Upper lobe of left lung (tissue), 6 donors: ENCODE measurements at regions not wholly inside any gene's neighbourhood (a gene's known extent, or its start where the extent isn't known, plus 50 kb on each side); places are given as distances from the start of the nearest gene placed in this dataset.

ENCODE experiments used
- ATAC-seq, 2 donors: fragments of 200-7000 bp; cut with Tn5 transposase; one replicate each; pipeline ENCODE4 v1.9.1; 2022; ENCODE audit warnings: mild to moderate bottlenecking in 2 of 2, moderate library complexity in 2 of 2; ENCODE audit not compliant: low FRiP score in 2 of 2
- DNase-seq, 2 donors: peaks; one replicate each; pipeline ENCODE4 v3.0.0-alpha.2; 2019 to 2020
- H3K27ac ChIP-seq, 4 donors: fragments of 200-600 bp; sonication (generic); one replicate each; pipeline ENCODE4 v1.5.1; 2016 to 2019
- H3K27me3 ChIP-seq, 4 donors: fragments of 200-600 bp; sonication (generic); one replicate each; pipeline ENCODE4 v1.5.1; 2017 to 2019
- H3K36me3 ChIP-seq, 4 donors: fragments of 200-600 bp; sonication (generic); one replicate each; pipeline ENCODE4 v1.5.1; 2016 to 2019
- H3K4me1 ChIP-seq, 4 donors: fragments of 200-600 bp; sonication (generic); one replicate each; pipeline ENCODE4 v1.5.1; 2018 to 2019
- H3K4me3 ChIP-seq, 4 donors: fragments of 200-600 bp; sonication (generic); one replicate each; pipeline ENCODE4 v1.5.1; 2017 to 2019; ENCODE audit warnings: mild to moderate bottlenecking in 2 of 4, moderate library complexity in 1 of 4
- H3K9me3 ChIP-seq, 4 donors: fragments of 200-600 bp; sonication (generic); one replicate each; pipeline ENCODE4 v1.5.1; 2018 to 2019
- CTCF ChIP-seq, 6 experiments: fragments of 450-650 bp in 4 of 6; fragments of 200-600 bp in 2 of 6; sonication (generic) in 2 of 6; IDR thresholded peaks; one replicate each; pipeline ENCODE4 v1.5.1; 2016 to 2019; ENCODE audit warnings: antibody characterized with exemption in 6 of 6
- EP300 ChIP-seq, 4 donors: sonication (generic); formaldehyde crosslinking; IDR thresholded peaks; one replicate each; pipeline ENCODE4 v1.5.1; 2017; ENCODE audit warnings: antibody characterized with exemption in 4 of 4, control low read depth in 2 of 4
- POLR2A ChIP-seq, 4 donors: fragments of 450-650 bp; IDR thresholded peaks; one replicate each; pipeline ENCODE4 v1.5.1; 2016 to 2017; ENCODE audit warnings: antibody characterized with exemption in 4 of 4, mild to moderate bottlenecking in 2 of 4
- POLR2AphosphoS5 ChIP-seq, 2 donors: sonication (generic); formaldehyde crosslinking; IDR thresholded peaks; one replicate each; pipeline ENCODE4 v1.5.1; 2017; ENCODE audit warnings: antibody characterized with exemption in 2 of 2
- WGBS, 2 donors: methylation state at CpG; one replicate each; pipeline ENCODE4 v1.1.5; 2017 to 2018; 5-methylcytosine and 5-hydroxymethylcytosine counted together
- donor health status: DM: no; HTN: no; CAD: no; lungs with moderate emphysema.
- donor health status: DM: no; HTN: yes; CAD: no; lungs with severe emphysema.

GRCh38 chr11:97883086-97883485 is 1137.7 kb upstream of the CNTN5 start:
- no peak for ATAC-seq
- DNase-seq, result no peak
- Histone ChIP-seq H3K4me3 (no peak overlapping the region), H3K9me3 (no peaks in the 10 kb centered on the region), H3K36me3 (no peaks in the 10 kb centered on the region), H3K27ac (no peak overlapping the region), H3K27me3 (no peaks in the 10 kb centered on the region), H3K4me1 (no peaks in the 10 kb centered on the region)
- WGBS, 2 donors, result 78 to 81% methylated on average over 2 of the region's 2 CpGs
- TF ChIP-seq EP300 (IDR thresholded peaks at IDR 0.05) (no peak), POLR2A (IDR thresholded peaks at IDR 0.05) (no peak), CTCF (IDR thresholded peaks at IDR 0.05) (no peak), POLR2AphosphoS5 (IDR thresholded peaks at IDR 0.05) (no peak)

- Histone ChIP-seq H3K27ac (no peak overlapping the region), H3K4me1 (no peaks in the 10 kb centered on the region), H3K27me3 (no peaks in the 10 kb centered on the region), H3K36me3 (no peaks in the 10 kb centered on the region), H3K9me3 (no peaks in the 10 kb centered on the region), H3K4me3 (no peak overlapping the region)
- no peak for TF ChIP-seq POLR2AphosphoS5 (IDR thresholded peaks at IDR 0.05)
- TF ChIP-seq EP300 (IDR thresholded peaks at IDR 0.05), result no peak
- no peak for TF ChIP-seq POLR2A (IDR thresholded peaks at IDR 0.05)
- no peak for TF ChIP-seq CTCF (IDR thresholded peaks at IDR 0.05)
- no peak for DNase-seq
- no peak for ATAC-seq
- WGBS, 2 donors, result 91 to 93% methylated on average over 2 of the region's 2 CpGs
Measured at GRCh38 chr11:97888641-97889040, 1132.1 kb upstream of the CNTN5 start.

- Histone ChIP-seq H3K4me3 (no peak overlapping the region), H3K27ac (no peak overlapping the region), H3K36me3 (no peaks in the 10 kb centered on the region), H3K4me1 (no peaks in the 10 kb centered on the region), H3K27me3 (no peaks in the 10 kb centered on the region), H3K9me3 (no peaks in the 10 kb centered on the region)
- 68 to 75% methylated on average over 1 of the region's 1 CpG for WGBS, 2 donors
- DNase-seq (no peak), ATAC-seq (no peak)
- no peak for TF ChIP-seq CTCF (IDR thresholded peaks at IDR 0.05)
- TF ChIP-seq EP300 (IDR thresholded peaks at IDR 0.05), result no peak
- no peak for TF ChIP-seq POLR2AphosphoS5 (IDR thresholded peaks at IDR 0.05)
- TF ChIP-seq POLR2A (IDR thresholded peaks at IDR 0.05), result no peak
Measured at GRCh38 chr11:97890466-97890865, 1130.3 kb upstream of the CNTN5 start.

GRCh38 chr11:97893612-97894011 is 1127.1 kb upstream of the CNTN5 start:
- Histone ChIP-seq H3K4me3 (no peak overlapping the region), H3K27me3 (no peaks in the 10 kb centered on the region), H3K36me3 (no peaks in the 10 kb centered on the region), H3K9me3 (no peaks in the 10 kb centered on the region), H3K27ac (no peak overlapping the region), H3K4me1 (no peaks in the 10 kb centered on the region)
- no peak for DNase-seq
- TF ChIP-seq CTCF (IDR thresholded peaks at IDR 0.05) (no peak), POLR2A (IDR thresholded peaks at IDR 0.05) (no peak), POLR2AphosphoS5 (IDR thresholded peaks at IDR 0.05) (no peak), EP300 (IDR thresholded peaks at IDR 0.05) (no peak)
- WGBS, 2 donors, result 59 to 66% methylated on average over 2 of the region's 2 CpGs
- no peak for ATAC-seq

- no peak for ATAC-seq
- Histone ChIP-seq H3K27ac (no peak overlapping the region), H3K27me3 (no peaks in the 10 kb centered on the region), H3K9me3 (no peaks in the 10 kb centered on the region), H3K4me1 (no peaks in the 10 kb centered on the region), H3K4me3 (no peak overlapping the region), H3K36me3 (no peaks in the 10 kb centered on the region)
- DNase-seq, result no peak
- 77 to 79% methylated on average over 2 of the region's 2 CpGs for WGBS, 2 donors
- TF ChIP-seq POLR2AphosphoS5 (IDR thresholded peaks at IDR 0.05), result no peak
- no peak for TF ChIP-seq EP300 (IDR thresholded peaks at IDR 0.05)
- TF ChIP-seq CTCF (IDR thresholded peaks at IDR 0.05), result no peak
- no peak for TF ChIP-seq POLR2A (IDR thresholded peaks at IDR 0.05)
Measured at GRCh38 chr11:97894978-97895377, 1125.8 kb upstream of the CNTN5 start.
